Mucosa of gallbladder (tissue), 1 donor: ENCODE measurements at regions not wholly inside any gene's neighbourhood (a gene's known extent, or its start where the extent isn't known, plus 50 kb on each side); places are given as distances from the start of the nearest gene placed in this dataset.

Source experiments
- DNase-seq: peaks from one replicate; pipeline ENCODE4 v3.0.0-alpha.2; 2020; ENCODE audit warnings: low spot score
- donor health status: DM: no; HTN: no; CAD: no.

GRCh38 chr12:60872219-60872618 is 1276.4 kb downstream of the SLC16A7 start:
- no peak for DNase-seq

GRCh38 chr12:60872850-60873713 is 1277.3 kb downstream of the SLC16A7 start:
- DNase-seq, result no peak

GRCh38 chr12:60874091-60874490 is 1278.3 kb downstream of the SLC16A7 start:
- DNase-seq, result no peak

- DNase-seq, result no peak
Observed at GRCh38 chr12:60920841-60921495, 1325.1 kb downstream of the SLC16A7 start.

GRCh38 chr12:60921541-60921940 is 1325.7 kb downstream of the SLC16A7 start:
- DNase-seq, result no peak

- no peak for DNase-seq
Observed at GRCh38 chr12:60926256-60926655, 1330.4 kb downstream of the SLC16A7 start.

- DNase-seq, result no peak
Observed at GRCh38 chr12:60930151-60930550, 1330.1 kb upstream of the USP15 start.

- DNase-seq, result no peak
Observed at GRCh38 chr12:60935981-60936761, 1324.0 kb upstream of the USP15 start.

GRCh38 chr12:60947533-60947932 is 1312.7 kb upstream of the USP15 start:
- no peak for DNase-seq

- DNase-seq, result no peak
Observed at GRCh38 chr12:60967128-60967527, 1293.1 kb upstream of the USP15 start.

- DNase-seq, result no peak
Observed at GRCh38 chr12:60977966-60978365, 1282.2 kb upstream of the USP15 start.

GRCh38 chr12:60980558-60980957 is 1279.6 kb upstream of the USP15 start:
- no peak for DNase-seq

GRCh38 chr12:60981473-60981872 is 1278.7 kb upstream of the USP15 start:
- no peak for DNase-seq

GRCh38 chr12:60992087-60992486 is 1268.1 kb upstream of the USP15 start:
- DNase-seq, result no peak

GRCh38 chr12:60995256-60995825 is 1264.9 kb upstream of the USP15 start:
- no peak for DNase-seq

- DNase-seq, result no peak
Observed at GRCh38 chr12:60997869-60998378, 1262.3 kb upstream of the USP15 start.

GRCh38 chr12:61009192-61009591 is 1251.0 kb upstream of the USP15 start:
- no peak for DNase-seq

- no peak for DNase-seq
Observed at GRCh38 chr12:61011767-61012423, 1248.3 kb upstream of the USP15 start.

- no peak for DNase-seq
Observed at GRCh38 chr12:61018571-61018970, 1241.6 kb upstream of the USP15 start.

GRCh38 chr12:61023231-61023630 is 1237.0 kb upstream of the USP15 start:
- no peak for DNase-seq

- DNase-seq, result no peak
Observed at GRCh38 chr12:61029516-61029915, 1230.7 kb upstream of the USP15 start.
